NCI-H524 treated with DMSO at 0.1 percent for 48 hours (cell line): ENCODE measurements at regions not wholly inside any gene's neighbourhood (a gene's known extent, or its start where the extent isn't known, plus 50 kb on each side); places are given as distances from the start of the nearest gene placed in this dataset.
"Not testable (repeated sequence)": the region's sequence is repeated elsewhere in the genome, so short reads cannot be mapped to it uniquely, and the experiment has no call there.

Source experiments
- DNase-seq: peaks from one replicate; lab custom pipeline; 2025; lab: John Stamatoyannopoulos, UW

- DNase-seq, result no peak
Measured at GRCh38 chr5:160479220-160479619, 57.6 kb downstream of the PTTG1 start.

DNA sequence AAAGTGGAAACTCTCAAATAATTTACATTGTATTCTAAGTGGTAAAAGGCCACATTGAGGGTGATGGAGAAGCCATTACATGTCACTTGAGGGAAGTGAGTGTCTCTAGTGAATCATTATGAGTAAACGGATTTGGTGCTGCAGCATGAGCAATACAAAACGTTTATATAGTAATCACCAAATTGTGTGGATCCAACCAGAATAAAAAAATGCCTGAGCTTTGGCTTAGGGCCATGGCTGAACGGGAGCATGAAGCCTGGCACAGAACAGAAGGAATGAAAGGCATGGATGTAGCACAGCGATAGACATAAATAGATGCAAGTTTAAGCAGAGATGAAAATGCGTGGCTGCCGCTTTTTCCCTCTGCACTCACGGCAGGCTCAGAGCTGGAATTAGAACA lies 58.3 kb downstream of the PTTG1 start:
- no peak for DNase-seq

GRCh38 chr5:160480652-160481051 lies 59.0 kb downstream of the PTTG1 start:
- no peak for DNase-seq

- DNase-seq, result no peak
Measured at GRCh38 chr5:160484678-160485077, 63.0 kb downstream of the PTTG1 start.

- no peak for DNase-seq
Measured at GRCh38 chr5:160485364-160485969, 63.8 kb downstream of the PTTG1 start.

- DNase-seq, result no peak
Measured at GRCh38 chr5:160486573-160486972, 64.9 kb downstream of the PTTG1 start.

- DNase-seq, result no peak
Measured at GRCh38 chr5:160488394-160489325, 67.0 kb downstream of the PTTG1 start.

- DNase-seq, result no peak
Measured at GRCh38 chr5:160491438-160491837, 69.8 kb downstream of the PTTG1 start.

DNA sequence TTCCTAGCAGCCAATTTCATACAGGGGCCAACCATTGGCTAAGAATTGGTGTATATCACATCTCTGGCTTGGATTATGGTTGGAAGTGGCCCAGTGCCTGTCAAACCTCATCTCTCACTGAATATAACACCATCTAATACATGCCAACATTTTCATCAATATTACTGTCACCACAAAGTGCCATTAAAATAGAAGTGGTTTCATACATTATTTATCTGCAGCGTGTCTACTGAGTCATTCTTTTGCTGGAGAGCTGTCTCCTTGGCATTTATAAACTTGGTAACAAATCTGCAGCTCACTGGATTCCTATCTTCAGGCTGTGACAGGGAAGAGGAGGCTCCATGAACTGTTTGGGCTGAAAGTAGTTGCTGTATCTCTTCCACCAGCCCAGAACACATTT lies 70.9 kb downstream of the PTTG1 start:
- no peak for DNase-seq

- DNase-seq, result no peak
Measured at GRCh38 chr5:160493806-160494338, 72.2 kb downstream of the PTTG1 start.

- no peak for DNase-seq
Measured at GRCh38 chr5:160494451-160494850, 72.8 kb downstream of the PTTG1 start.

DNA sequence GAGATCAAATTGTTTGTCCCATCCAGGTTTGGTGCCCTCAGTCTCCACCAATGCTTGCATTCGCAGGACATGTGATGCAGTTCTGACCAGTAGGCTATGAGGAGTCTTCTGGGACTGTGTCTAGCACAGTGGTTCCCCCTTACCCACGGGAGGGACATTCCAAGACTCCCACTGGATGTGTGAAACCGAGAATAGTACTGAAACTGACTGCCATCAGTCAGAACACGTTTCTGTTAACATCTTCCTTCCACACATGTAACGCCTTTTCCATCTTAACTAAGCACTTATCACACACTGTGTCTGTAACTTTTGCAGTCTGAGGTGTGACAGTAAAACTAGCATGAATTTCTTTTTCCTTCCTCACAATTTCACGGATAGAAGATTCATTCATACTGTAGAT lies 74.7 kb downstream of the PTTG1 start:
- DNase-seq, result no peak

GRCh38 chr5:160496784-160497183 lies 75.1 kb downstream of the PTTG1 start:
- DNase-seq, result no peak

DNA sequence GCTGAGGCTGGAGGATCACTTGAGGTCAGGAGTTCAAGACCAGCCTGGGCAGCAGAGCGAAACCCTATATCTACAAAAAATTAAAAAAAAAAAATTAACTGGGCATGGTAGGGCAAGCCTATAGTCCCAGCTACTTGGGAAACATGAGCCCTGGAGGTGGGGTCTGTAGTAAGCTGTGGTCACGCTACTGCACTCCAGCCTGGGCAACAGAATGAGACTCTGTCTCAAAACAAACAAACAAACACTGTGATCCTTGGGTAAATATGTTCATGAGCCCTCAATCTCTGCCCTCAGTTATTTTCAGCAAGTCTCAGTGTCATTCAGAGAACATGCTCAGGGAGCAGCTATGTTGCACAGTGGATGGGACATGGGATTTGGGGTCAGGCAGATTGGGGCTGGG lies 76.2 kb downstream of the PTTG1 start:
- DNase-seq, result no peak

DNA sequence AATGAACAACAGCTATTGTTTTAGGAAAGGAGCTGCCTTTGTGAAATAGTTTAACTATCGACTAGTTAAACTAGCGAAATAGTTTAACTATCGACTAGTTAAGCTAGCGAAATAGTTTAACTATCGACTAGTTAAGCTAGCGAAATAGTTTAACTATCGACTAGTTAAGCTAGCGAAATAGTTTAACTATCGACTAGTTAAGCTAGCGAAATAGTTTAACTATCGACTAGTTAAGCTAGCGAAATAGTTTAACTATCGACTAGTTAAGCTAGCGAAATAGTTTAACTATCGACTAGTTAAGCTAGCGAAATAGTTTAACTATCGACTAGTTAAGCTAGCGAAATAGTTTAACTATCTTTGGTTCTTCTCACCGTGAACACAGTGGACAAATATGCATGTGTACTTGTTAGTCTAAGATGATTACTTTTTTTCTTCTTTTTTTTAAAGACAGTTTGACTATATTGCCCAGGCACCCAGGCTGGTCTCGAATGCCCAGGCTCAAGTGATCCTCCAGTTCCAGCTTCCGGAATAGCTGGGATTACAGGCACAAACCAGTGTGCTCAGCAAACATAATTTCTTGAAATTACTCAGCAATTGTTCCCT lies 76.9 kb downstream of the PTTG1 start:
- not testable (repeated sequence) for DNase-seq

GRCh38 chr5:160500786-160501779 lies 79.4 kb downstream of the PTTG1 start:
- DNase-seq, result no peak

GRCh38 chr5:160504906-160505305 lies 83.3 kb downstream of the PTTG1 start:
- DNase-seq, result no peak

DNA sequence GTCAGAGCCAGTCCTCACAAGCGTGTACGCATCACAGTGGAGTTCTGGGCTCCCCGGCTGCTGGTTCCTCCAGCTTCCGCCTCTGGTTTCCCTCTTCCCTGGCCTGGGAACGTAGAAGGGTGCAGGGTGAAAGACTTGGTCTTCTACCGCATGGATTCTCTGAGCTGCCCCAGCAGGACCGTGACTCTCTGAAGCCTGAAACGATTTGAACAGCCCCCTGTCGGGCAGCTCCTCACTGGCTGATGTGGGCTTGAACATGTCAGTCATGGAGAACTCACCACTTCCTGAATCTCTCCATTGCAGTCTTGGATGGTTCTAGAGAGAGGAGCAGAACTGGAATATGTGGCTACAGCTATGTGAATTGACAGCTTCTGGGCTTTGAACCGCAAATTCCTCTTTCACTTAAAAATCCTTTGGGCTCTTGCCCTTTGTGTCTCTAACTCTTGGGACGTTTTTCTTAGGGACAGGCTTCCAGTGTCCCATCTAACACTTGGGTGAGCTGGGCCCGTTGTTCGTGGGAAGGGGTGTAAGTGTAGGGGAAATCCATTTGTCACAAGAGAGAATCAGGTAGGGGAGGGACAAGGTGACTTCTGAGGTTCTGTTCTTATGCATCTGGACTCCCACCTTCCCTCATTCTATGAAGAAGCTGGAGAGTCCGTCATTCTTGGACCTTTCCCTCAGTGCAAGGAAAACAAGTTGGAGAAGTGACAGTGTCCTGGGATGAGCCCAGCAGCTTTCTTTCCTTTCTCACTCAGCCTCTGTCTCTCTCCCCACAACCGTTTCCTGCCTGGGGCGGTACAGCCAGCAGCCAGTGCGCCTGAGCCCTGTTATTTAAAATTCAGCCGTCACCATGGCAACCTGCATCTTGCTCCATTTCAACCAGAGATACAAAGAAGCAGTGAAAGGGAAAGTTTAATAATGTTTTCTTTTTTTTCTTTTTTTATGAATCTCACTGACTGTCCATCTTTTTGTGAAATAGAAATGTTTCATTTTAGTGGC lies 84.7 kb downstream of the PTTG1 start:
- no peak for DNase-seq

GRCh38 chr5:160507221-160507721 lies 85.6 kb downstream of the PTTG1 start:
- DNase-seq, result no peak

DNA sequence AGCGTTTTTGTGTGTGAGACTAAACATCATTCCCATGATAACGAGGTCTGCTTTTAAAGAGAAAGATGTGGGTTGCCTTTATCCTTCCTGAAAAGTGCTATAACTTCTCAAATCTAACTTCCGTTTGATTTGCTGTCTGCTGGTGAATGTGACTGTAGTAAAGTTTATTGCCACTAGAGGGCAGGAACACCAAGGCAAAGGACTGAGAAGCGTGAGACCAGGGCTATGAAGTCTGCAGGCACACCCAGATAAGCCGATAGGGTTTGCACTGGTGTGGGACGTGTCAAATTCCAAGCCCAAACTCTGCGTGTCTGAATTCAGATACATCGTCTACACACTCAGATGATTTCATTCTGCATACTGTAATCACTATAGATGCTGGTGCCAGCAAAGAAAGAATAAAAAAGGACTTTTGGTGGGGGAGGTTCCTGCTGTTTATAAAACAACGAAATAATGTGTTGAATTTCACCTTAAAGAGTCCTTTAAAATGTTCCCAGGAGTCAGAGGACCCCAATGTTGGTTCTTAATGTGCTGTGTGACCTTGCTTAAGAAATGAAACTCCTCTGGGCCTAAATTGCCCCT lies 87.2 kb downstream of the PTTG1 start:
- peak; percentile 48 for DNase-seq
